Loucy (cell line): ENCODE measurements at regions not wholly inside any gene's neighbourhood (a gene's known extent, or its start where the extent isn't known, plus 50 kb on each side); places are given as distances from the start of the nearest gene placed in this dataset.

Source experiments
- H2AFZ ChIP-seq: fragments of 200-600 bp; sonication (generic); 2 replicates; pipeline ENCODE4 v1.6.0; 2016; ENCODE audit warnings: antibody characterized with exemption, mild to moderate bottlenecking, low read length, moderate library complexity
- H3F3A ChIP-seq: fragments of 200-600 bp; 2 replicates; pipeline ENCODE4 v1.6.0; 2016; ENCODE audit warnings: antibody characterized with exemption, low read depth, mild to moderate bottlenecking
- H3K27me3 ChIP-seq: fragments of 200-600 bp; sonication (generic); 2 replicates; pipeline ENCODE4 v1.6.1; 2014; ENCODE audit warnings: low read length, mild to moderate bottlenecking; ENCODE audit not compliant: insufficient read depth, poor library complexity, severe bottlenecking
- H3K36me3 ChIP-seq: fragments of 200-600 bp; sonication (generic); 2 replicates; pipeline ENCODE4 v1.6.1; 2016; ENCODE audit warnings: low read length; ENCODE audit not compliant: insufficient read depth
- H3K4me1 ChIP-seq: fragments of 200-600 bp; sonication (generic); 2 replicates; pipeline ENCODE4 v1.5.1; 2014; ENCODE audit warnings: low read length, mild to moderate bottlenecking; ENCODE audit not compliant: insufficient read depth, poor library complexity, severe bottlenecking
- H3K4me2 ChIP-seq: fragments of 200-600 bp; sonication (generic); 2 replicates; pipeline ENCODE4 v1.6.0; 2014; ENCODE audit warnings: antibody characterized with exemption, low read length, low read depth, mild to moderate bottlenecking; ENCODE audit not compliant: poor library complexity, severe bottlenecking
- H3K4me3 ChIP-seq: fragments of 200-600 bp; sonication (generic); 2 replicates; pipeline ENCODE4 v1.5.1; 2014; ENCODE audit warnings: low read length, mild to moderate bottlenecking, mixed read lengths; ENCODE audit not compliant: poor library complexity, severe bottlenecking
- H3K79me2 ChIP-seq: fragments of 200-600 bp; sonication (generic); 2 replicates; pipeline ENCODE4 v1.6.1; 2014; ENCODE audit warnings: low read length; ENCODE audit not compliant: insufficient read depth
- H3K9ac ChIP-seq: fragments of 200-600 bp; sonication (generic); 2 replicates; pipeline ENCODE4 v1.6.0; 2014; ENCODE audit warnings: mild to moderate bottlenecking, low read depth, low read length, moderate library complexity; ENCODE audit not compliant: poor library complexity, severe bottlenecking
- H3K9me2 ChIP-seq: fragments of 200-600 bp; sonication (generic); replicated peaks from 2 replicates; pipeline ENCODE4 v1.6.1; 2016; ENCODE audit warnings: low read depth, low read length, mixed read lengths
- H3K9me3 ChIP-seq: fragments of 200-600 bp; sonication (generic); 2 replicates; pipeline ENCODE4 v1.6.1; 2014; ENCODE audit warnings: mild to moderate bottlenecking, antibody characterized with exemption, low read length, low read depth; ENCODE audit not compliant: insufficient read depth
- H4K20me1 ChIP-seq: fragments of 200-600 bp; sonication (generic); 2 replicates; pipeline ENCODE4 v1.6.0; 2014; ENCODE audit warnings: antibody characterized with exemption, low read length, mild to moderate bottlenecking; ENCODE audit not compliant: insufficient read depth, poor library complexity, severe bottlenecking
- EZH2phosphoT487 ChIP-seq: fragments of 200-600 bp; IDR thresholded peaks from 2 replicates; pipeline ENCODE4 v1.6.1; 2018; ENCODE audit warnings: antibody characterized with exemption, mild to moderate bottlenecking, moderate library complexity, borderline replicate concordance
- TF ChIP-seq, protein P1 (sequence below): fragments of 200-600 bp; sonication (generic); conservative IDR thresholded peaks from 2 replicates; pipeline ENCODE4 v1.5.1; 2014; ENCODE audit warnings: mild to moderate bottlenecking, antibody characterized with exemption, low read length

DNA sequence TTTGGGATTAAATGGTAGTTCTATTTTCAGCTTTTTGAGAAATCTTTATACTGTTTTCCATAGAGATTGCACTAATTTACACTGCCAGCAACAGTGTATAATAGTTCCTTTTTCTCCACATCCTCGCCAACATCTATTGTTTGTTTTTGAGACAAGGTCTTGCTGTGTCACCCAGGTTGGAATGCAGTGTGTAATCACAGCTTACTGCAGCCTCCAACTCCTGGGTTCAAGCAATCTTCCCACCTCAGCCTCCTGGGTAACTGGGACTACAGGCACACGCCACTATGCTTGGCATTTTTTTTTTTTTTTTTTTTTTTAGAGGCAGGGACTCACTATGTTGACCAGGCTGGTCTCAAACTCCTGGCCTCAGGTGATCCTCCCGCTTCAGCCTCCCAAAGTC lies 164.5 kb upstream of the CXADR start:
- Histone ChIP-seq H4K20me1 (no peaks in the 10 kb centered on the region), H3K4me2 (no peak overlapping the region), H3K79me2 (no peaks in the 10 kb centered on the region), H3K4me1 (no peaks in the 10 kb centered on the region), H3K4me3 (no peak overlapping the region), H3K9ac (no peak overlapping the region), H3K9me2 (no peaks in the 10 kb centered on the region), H3K36me3 (no peaks in the 10 kb centered on the region), H3F3A (no peaks in the 10 kb centered on the region), H2AFZ (no peak overlapping the region), H3K9me3 (no peaks in the 10 kb centered on the region; the same call in 1 of the 2 replicates), H3K27me3 (no peaks in the 10 kb centered on the region)
- TF ChIP-seq, protein P1, sequence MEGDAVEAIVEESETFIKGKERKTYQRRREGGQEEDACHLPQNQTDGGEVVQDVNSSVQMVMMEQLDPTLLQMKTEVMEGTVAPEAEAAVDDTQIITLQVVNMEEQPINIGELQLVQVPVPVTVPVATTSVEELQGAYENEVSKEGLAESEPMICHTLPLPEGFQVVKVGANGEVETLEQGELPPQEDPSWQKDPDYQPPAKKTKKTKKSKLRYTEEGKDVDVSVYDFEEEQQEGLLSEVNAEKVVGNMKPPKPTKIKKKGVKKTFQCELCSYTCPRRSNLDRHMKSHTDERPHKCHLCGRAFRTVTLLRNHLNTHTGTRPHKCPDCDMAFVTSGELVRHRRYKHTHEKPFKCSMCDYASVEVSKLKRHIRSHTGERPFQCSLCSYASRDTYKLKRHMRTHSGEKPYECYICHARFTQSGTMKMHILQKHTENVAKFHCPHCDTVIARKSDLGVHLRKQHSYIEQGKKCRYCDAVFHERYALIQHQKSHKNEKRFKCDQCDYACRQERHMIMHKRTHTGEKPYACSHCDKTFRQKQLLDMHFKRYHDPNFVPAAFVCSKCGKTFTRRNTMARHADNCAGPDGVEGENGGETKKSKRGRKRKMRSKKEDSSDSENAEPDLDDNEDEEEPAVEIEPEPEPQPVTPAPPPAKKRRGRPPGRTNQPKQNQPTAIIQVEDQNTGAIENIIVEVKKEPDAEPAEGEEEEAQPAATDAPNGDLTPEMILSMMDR: no peak
- no peak for TF ChIP-seq EZH2phosphoT487

DNA sequence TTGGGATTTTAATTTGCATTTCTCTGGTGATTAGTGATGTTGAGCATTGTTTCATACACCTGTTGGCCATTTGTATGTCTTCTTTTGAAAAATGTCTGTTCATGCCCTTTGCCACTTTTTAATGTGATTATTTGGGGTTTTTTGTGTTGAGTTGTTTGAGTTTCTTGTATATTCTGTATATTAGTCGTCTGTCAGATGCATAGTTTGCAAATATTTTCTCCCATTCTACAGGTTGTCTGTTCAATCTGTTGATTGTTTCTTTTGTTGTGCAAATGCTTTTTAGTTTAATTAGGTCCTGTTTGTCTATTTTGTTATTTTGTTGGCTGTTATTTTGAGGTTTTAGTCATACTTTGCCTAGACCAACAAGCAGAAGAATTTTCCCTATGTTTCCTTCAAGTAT lies 164.0 kb upstream of the CXADR start:
- no peak overlapping the region for H3K4me2 ChIP-seq
- H3K79me2 ChIP-seq: no peaks in the 10 kb centered on the region
- no peaks in the 10 kb centered on the region for H3K9me2 ChIP-seq
- no peak overlapping the region for H2AFZ ChIP-seq
- no peak for TF ChIP-seq EZH2phosphoT487
- TF ChIP-seq, protein P1: no peak
- H4K20me1 ChIP-seq: no peaks in the 10 kb centered on the region
- H3K36me3 ChIP-seq: no peaks in the 10 kb centered on the region
- H3K9ac ChIP-seq: no peak overlapping the region
- H3K9me3 ChIP-seq: no peaks in the 10 kb centered on the region; the same call in 1 of the 2 replicates
- H3K4me1 ChIP-seq: no peaks in the 10 kb centered on the region
- no peaks in the 10 kb centered on the region for H3K27me3 ChIP-seq
- no peak overlapping the region for H3K4me3 ChIP-seq
- no peaks in the 10 kb centered on the region for H3F3A ChIP-seq

DNA sequence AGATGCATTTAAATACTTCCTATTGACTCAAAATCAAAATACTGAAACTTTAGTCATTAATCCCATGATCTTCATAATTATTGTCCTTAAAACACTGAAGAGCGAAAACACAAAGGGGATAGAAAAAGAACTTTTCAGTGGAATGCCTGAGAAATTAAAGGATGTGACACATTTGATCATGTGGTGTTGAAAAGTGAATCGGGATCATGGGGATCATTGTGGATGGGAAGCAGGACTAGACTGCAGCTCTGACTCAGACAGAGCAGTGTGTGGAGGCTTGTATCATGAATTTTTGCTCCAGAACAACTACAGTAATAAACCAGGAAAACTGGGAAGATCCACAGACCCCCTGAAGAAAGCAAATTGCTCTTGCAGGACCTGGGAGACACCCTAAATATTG lies 161.1 kb upstream of the CXADR start:
- Histone ChIP-seq H3K79me2 (no peaks in the 10 kb centered on the region), H3F3A (no peaks in the 10 kb centered on the region), H3K4me1 (no peaks in the 10 kb centered on the region), H4K20me1 (no peaks in the 10 kb centered on the region), H3K9ac (no peak overlapping the region), H3K27me3 (no peaks in the 10 kb centered on the region), H3K9me2 (no peaks in the 10 kb centered on the region), H3K36me3 (no peaks in the 10 kb centered on the region), H3K9me3 (no peaks in the 10 kb centered on the region; the same call in 1 of the 2 replicates), H2AFZ (no peak overlapping the region), H3K4me2 (no peak overlapping the region), H3K4me3 (no peak overlapping the region)
- TF ChIP-seq EZH2phosphoT487: no peak
- TF ChIP-seq, protein P1: no peak
